GM23338 (cell line): ENCODE measurements at regions not wholly inside any gene's neighbourhood (a gene's known extent, or its start where the extent isn't known, plus 50 kb on each side); places are given as distances from the start of the nearest gene placed in this dataset.

Experiments
- ATAC-seq: fragments of 200-7000 bp; cut with Tn5 transposase; 3 replicates; pipeline ENCODE4 v1.9.1; 2020
- DNase-seq: peaks from one replicate; pipeline ENCODE4 v3.0.0-alpha.2; 2015; ENCODE audit warnings: low spot score
- H2AFZ ChIP-seq: fragments of 200-600 bp; sonication (generic); 2 replicates; pipeline ENCODE4 v1.8.0; 2016; ENCODE audit warnings: antibody characterized with exemption, mild to moderate bottlenecking, moderate library complexity
- H3F3A ChIP-seq: fragments of 200-600 bp; sonication (generic); replicated peaks from 2 replicates; pipeline ENCODE4 v1.8.0; 2017; ENCODE audit warnings: antibody characterized with exemption, mixed run types, low read depth
- H3K27ac ChIP-seq: fragments of 200-600 bp; sonication (generic); 2 replicates; pipeline ENCODE4 v1.6.1; 2016; ENCODE audit warnings: low read depth
- H3K27me3 ChIP-seq: fragments of 200-600 bp; sonication (generic); 2 replicates; pipeline ENCODE4 v1.8.0; 2016; ENCODE audit warnings: mild to moderate bottlenecking, mixed run types, moderate library complexity; ENCODE audit not compliant: insufficient read depth
- H3K36me3 ChIP-seq: fragments of 200-600 bp; sonication (generic); 2 replicates; pipeline ENCODE4 v1.8.0; 2016; ENCODE audit warnings: mild to moderate bottlenecking; ENCODE audit not compliant: insufficient read depth
- H3K4me1 ChIP-seq: fragments of 200-600 bp; sonication (generic); 2 replicates; pipeline ENCODE4 v1.8.0; 2016; ENCODE audit warnings: mild to moderate bottlenecking, moderate library complexity; ENCODE audit not compliant: insufficient read depth
- H3K4me2 ChIP-seq: fragments of 200-600 bp; sonication (generic); 2 replicates; pipeline ENCODE4 v1.7.1; 2017; ENCODE audit warnings: mixed run types
- H3K4me3 ChIP-seq: fragments of 200-600 bp; sonication (generic); 2 replicates; pipeline ENCODE4 v1.6.1; 2016; ENCODE audit warnings: mixed run types
- H3K79me2 ChIP-seq: fragments of 200-600 bp; sonication (generic); replicated peaks from 2 replicates; pipeline ENCODE4 v1.8.0; 2017; ENCODE audit warnings: mild to moderate bottlenecking; ENCODE audit not compliant: insufficient read depth
- H3K9me2 ChIP-seq: fragments of 200-600 bp; sonication (generic); 2 replicates; pipeline ENCODE4 v1.8.0; 2017; ENCODE audit not compliant: insufficient read depth
- H4K20me1 ChIP-seq: fragments of 200-600 bp; sonication (generic); replicated peaks from 2 replicates; pipeline ENCODE4 v1.8.0; 2017; ENCODE audit warnings: mild to moderate bottlenecking; ENCODE audit not compliant: insufficient read depth
- H3K27ac Mint-ChIP-seq: 2 replicates; pipeline ENCODE4 v1.8.0; 2020; ENCODE audit warnings: inconsistent platforms, mild to moderate bottlenecking, moderate library complexity, mixed read lengths
- H3K27me3 Mint-ChIP-seq: 3 replicates; pipeline ENCODE4 v1.8.0; 2022; ENCODE audit warnings: low read depth, mild to moderate bottlenecking, moderate library complexity, mixed read lengths, inconsistent platforms; ENCODE audit not compliant: insufficient read depth, poor library complexity
- H3K36me3 Mint-ChIP-seq: 3 replicates; pipeline ENCODE4 v1.8.0; 2021; ENCODE audit warnings: low read depth, mild to moderate bottlenecking, inconsistent platforms, moderate library complexity, mixed read lengths
- H3K4me1 Mint-ChIP-seq: 3 replicates; pipeline ENCODE4 v1.8.0; 2020; ENCODE audit warnings: mild to moderate bottlenecking, inconsistent platforms, mixed read lengths
- H3K4me3 Mint-ChIP-seq: 3 replicates; pipeline ENCODE4 v1.8.0; 2021; ENCODE audit warnings: moderate library complexity, mild to moderate bottlenecking, inconsistent platforms, mixed read lengths
- H3K9me3 Mint-ChIP-seq: 3 replicates; pipeline ENCODE4 v1.8.0; 2020; ENCODE audit warnings: moderate library complexity, mild to moderate bottlenecking, inconsistent platforms, mixed read lengths
- POLR2AphosphoS5 ChIP-seq: IDR thresholded peaks from 2 replicates; pipeline ENCODE4 v1.6.1; 2016; ENCODE audit warnings: antibody characterized with exemption, low read depth
- TF ChIP-seq, protein P1 (sequence below): fragments of 250-450 bp; sonication (Bioruptor Pico); IDR thresholded peaks from 2 replicates; pipeline ENCODE4 v1.5.0; 2020; ENCODE audit warnings: mild to moderate bottlenecking, moderate library complexity
- TF ChIP-seq, protein P2 (sequence below), 2 experiments: fragments of 200-600 bp in 1 of 2; sonication (generic) in 1 of 2; conservative IDR thresholded peaks; 2 replicates each; pipeline versions ENCODE4 v1.5.1 to v1.6.1; 2016 to 2017; ENCODE audit warnings: antibody characterized with exemption in 2 of 2, low read depth in 2 of 2, mild to moderate bottlenecking in 2 of 2, moderate library complexity in 1 of 2

DNA sequence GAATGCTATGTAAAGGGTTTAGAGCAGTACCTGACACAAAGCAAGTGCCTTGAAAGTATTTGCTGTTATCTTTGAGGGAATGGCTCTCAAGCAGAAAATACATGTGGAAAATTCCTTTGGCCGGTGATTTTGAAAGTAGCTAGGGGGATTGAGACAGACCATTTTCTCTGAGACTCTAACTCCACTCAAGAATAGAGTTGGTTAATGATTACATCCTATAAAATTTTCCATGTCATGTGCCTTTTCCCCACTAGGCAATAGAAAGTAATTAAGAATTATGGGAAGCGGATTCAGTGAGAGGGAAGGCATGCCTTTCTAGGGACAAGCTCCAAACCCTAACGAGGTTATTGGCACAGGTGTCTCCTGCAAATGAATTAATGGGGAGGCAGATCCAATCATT lies 276.0 kb downstream of the GPATCH2 start (continued):
- TF ChIP-seq, protein P1, sequence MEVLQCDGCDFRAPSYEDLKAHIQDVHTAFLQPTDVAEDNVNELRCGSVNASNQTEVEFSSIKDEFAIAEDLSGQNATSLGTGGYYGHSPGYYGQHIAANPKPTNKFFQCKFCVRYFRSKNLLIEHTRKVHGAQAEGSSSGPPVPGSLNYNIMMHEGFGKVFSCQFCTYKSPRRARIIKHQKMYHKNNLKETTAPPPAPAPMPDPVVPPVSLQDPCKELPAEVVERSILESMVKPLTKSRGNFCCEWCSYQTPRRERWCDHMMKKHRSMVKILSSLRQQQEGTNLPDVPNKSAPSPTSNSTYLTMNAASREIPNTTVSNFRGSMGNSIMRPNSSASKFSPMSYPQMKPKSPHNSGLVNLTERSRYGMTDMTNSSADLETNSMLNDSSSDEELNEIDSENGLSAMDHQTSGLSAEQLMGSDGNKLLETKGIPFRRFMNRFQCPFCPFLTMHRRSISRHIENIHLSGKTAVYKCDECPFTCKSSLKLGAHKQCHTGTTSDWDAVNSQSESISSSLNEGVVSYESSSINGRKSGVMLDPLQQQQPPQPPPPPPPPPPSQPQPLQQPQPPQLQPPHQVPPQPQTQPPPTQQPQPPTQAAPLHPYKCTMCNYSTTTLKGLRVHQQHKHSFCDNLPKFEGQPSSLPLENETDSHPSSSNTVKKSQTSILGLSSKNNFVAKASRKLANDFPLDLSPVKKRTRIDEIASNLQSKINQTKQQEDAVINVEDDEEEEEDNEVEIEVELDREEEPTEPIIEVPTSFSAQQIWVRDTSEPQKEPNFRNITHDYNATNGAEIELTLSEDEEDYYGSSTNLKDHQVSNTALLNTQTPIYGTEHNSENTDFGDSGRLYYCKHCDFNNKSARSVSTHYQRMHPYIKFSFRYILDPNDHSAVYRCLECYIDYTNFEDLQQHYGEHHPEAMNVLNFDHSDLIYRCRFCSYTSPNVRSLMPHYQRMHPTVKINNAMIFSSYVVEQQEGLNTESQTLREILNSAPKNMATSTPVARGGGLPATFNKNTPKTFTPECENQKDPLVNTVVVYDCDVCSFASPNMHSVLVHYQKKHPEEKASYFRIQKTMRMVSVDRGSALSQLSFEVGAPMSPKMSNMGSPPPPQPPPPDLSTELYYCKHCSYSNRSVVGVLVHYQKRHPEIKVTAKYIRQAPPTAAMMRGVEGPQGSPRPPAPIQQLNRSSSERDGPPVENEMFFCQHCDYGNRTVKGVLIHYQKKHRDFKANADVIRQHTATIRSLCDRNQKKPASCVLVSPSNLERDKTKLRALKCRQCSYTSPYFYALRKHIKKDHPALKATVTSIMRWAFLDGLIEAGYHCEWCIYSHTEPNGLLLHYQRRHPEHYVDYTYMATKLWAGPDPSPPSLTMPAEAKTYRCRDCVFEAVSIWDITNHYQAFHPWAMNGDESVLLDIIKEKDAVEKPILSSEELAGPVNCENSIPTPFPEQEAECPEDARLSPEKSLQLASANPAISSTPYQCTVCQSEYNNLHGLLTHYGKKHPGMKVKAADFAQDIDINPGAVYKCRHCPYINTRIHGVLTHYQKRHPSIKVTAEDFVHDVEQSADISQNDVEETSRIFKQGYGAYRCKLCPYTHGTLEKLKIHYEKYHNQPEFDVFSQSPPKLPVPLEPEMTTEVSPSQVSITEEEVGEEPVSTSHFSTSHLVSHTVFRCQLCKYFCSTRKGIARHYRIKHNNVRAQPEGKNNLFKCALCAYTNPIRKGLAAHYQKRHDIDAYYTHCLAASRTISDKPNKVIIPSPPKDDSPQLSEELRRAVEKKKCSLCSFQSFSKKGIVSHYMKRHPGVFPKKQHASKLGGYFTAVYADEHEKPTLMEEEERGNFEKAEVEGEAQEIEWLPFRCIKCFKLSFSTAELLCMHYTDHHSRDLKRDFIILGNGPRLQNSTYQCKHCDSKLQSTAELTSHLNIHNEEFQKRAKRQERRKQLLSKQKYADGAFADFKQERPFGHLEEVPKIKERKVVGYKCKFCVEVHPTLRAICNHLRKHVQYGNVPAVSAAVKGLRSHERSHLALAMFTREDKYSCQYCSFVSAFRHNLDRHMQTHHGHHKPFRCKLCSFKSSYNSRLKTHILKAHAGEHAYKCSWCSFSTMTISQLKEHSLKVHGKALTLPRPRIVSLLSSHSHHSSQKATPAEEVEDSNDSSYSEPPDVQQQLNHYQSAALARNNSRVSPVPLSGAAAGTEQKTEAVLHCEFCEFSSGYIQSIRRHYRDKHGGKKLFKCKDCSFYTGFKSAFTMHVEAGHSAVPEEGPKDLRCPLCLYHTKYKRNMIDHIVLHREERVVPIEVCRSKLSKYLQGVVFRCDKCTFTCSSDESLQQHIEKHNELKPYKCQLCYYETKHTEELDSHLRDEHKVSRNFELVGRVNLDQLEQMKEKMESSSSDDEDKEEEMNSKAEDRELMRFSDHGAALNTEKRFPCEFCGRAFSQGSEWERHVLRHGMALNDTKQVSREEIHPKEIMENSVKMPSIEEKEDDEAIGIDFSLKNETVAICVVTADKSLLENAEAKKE (CRISPR knock-in tag) = no peak

DNA sequence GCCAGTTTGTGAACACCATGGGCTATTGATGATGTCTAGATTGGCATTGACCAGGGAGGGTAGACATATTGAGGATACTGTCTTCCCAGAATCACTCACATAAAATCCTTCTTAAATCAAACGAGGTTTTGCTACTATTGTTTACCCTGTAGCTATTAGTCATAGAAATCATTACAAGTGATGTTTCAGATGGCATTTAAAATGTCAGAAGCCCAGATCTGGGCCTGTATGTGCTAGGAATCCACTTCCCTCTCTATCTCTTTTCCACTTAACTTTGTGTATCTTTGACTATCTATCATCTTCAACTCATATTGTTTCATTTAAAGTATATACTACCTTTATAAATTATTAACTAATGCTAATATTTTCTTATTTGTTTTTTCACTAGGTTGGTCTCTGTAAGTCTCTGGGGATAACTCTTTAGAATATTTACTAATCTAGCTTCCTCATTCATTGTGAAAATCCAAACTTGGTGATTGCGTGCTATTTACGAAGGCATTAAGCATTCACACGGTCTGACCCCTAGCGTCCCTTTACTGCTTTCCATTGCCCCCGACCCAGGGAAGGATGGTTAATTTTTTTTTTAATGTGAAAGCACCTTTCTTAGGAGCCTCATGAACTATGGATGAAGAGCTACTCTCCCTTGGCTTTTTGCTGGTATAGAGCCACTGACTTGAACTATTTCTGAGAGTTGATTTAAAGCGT lies 281.8 kb downstream of the GPATCH2 start:
- Histone ChIP-seq H3F3A (no peaks in the 10 kb centered on the region), H3K27me3 (no peaks in the 10 kb centered on the region), H3K4me1 (peaks cover 5% of the 10 kb centered on the region), H2AFZ (peak overlapping the region; percentile 73), H4K20me1 (no peaks in the 10 kb centered on the region), H3K79me2 (no peaks in the 10 kb centered on the region), H3K9me2 (no peaks in the 10 kb centered on the region), H3K36me3 (no peaks in the 10 kb centered on the region), H3K4me3 (no peak overlapping the region), H3K27ac (no peak overlapping the region), H3K4me2 (no peak overlapping the region)
- TF ChIP-seq, protein P2, sequence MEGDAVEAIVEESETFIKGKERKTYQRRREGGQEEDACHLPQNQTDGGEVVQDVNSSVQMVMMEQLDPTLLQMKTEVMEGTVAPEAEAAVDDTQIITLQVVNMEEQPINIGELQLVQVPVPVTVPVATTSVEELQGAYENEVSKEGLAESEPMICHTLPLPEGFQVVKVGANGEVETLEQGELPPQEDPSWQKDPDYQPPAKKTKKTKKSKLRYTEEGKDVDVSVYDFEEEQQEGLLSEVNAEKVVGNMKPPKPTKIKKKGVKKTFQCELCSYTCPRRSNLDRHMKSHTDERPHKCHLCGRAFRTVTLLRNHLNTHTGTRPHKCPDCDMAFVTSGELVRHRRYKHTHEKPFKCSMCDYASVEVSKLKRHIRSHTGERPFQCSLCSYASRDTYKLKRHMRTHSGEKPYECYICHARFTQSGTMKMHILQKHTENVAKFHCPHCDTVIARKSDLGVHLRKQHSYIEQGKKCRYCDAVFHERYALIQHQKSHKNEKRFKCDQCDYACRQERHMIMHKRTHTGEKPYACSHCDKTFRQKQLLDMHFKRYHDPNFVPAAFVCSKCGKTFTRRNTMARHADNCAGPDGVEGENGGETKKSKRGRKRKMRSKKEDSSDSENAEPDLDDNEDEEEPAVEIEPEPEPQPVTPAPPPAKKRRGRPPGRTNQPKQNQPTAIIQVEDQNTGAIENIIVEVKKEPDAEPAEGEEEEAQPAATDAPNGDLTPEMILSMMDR (conservative IDR thresholded peaks at IDR 0.05; ENCODE audit: low read depth in 2 of 2) = 0 out of 4 replicates have a peak, but pooled peaks of 1 of the 2 experiments have one; percentile 24
- no peak for TF ChIP-seq POLR2AphosphoS5
- Mint-ChIP-seq H3K27me3 (no peaks in the 10 kb centered on the region), H3K36me3 (no peaks in the 10 kb centered on the region), H3K4me1 (peaks cover 6% of the 10 kb centered on the region; the same call in 2 of the 3 replicates), H3K9me3 (no peaks in the 10 kb centered on the region), H3K27ac (no peak overlapping the region), H3K4me3 (no peak overlapping the region)
- DNase-seq = no peak
- no peak for ATAC-seq
